ENCODE measurements at regions not wholly inside any gene's neighbourhood (a gene's known extent, or its start where the extent isn't known, plus 50 kb on each side); places are given as distances from the start of the nearest gene placed in this dataset.

DNA sequence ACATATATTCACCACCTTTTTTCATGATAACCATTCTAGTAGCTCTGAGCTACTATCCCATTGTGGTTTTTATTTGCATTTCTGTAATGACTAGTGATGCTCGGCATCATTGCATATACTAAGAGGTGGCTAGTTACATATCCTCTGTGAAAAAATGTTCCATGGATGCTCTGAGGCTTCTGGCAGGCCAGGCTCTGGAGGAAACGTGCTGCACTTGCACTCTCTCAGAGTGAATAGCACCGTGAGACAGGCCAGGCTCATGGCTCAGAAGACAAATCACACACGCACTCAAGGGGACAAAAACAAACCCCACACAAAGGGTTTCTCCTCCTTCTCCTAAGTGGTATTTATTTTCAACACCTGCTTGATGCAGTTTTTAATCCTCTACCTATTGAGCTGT is 1085.3 kb upstream of the CNTNAP5 start:
- no peak for TF ChIP-seq FOXP2 (optimal IDR thresholded peaks at IDR 0.05; ENCODE audit: borderline replicate concordance, extremely low read depth, extremely low read length, insufficient read depth)
- TF ChIP-seq TAF1 (IDR thresholded peaks at IDR 0.05; ENCODE audit: borderline replicate concordance, insufficient read depth, low read length): no peak
- TF ChIP-seq SIN3A (IDR thresholded peaks at IDR 0.05; ENCODE audit: borderline replicate concordance, insufficient read depth, low read length): no peak

All from PFSK-1 (cell line).